GM23248 (cell line): ENCODE measurements at regions not wholly inside any gene's neighbourhood (a gene's known extent, or its start where the extent isn't known, plus 50 kb on each side); places are given as distances from the start of the nearest gene placed in this dataset.

Experiments
- EZH2 ChIP-seq: fragments of 200-600 bp; sonication (generic); IDR thresholded peaks from 2 replicates; pipeline ENCODE4 v1.6.1; 2018; ENCODE audit warnings: antibody characterized with exemption, mild to moderate bottlenecking; ENCODE audit not compliant: insufficient read depth, poor library complexity, severe bottlenecking
- EZH2phosphoT487 ChIP-seq: fragments of 200-600 bp; sonication (generic); IDR thresholded peaks from 2 replicates; pipeline ENCODE4 v1.6.1; 2018; ENCODE audit warnings: antibody characterized with exemption, moderate library complexity, mild to moderate bottlenecking, low read depth; ENCODE audit not compliant: insufficient read depth

- TF ChIP-seq EZH2 (no peak), EZH2phosphoT487 (no peak)
Observed at GRCh38 chrX:122868631-122869030, 315.4 kb upstream of the GRIA3 start.
